HCT116 (cell line): ENCODE measurements at regions not wholly inside any gene's neighbourhood (a gene's known extent, or its start where the extent isn't known, plus 50 kb on each side); places are given as distances from the start of the nearest gene placed in this dataset.

ENCODE experiments used
- ATAC-seq: fragments of 200-7000 bp; cut with Tn5 transposase; 2 replicates; pipeline ENCODE4 v1.9.1; 2020; ENCODE audit warnings: mild to moderate bottlenecking, moderate library complexity
- BruUV-seq: library from RNA; stranded (reverse); fragments of 400-500 nt; replicated peaks from 2 replicates; lab custom pipeline; 2021; lab: Mats Ljungman, UMichigan
- CTCF ChIA-PET: fragments of 300-600 bp; sonication (Branson Sonifier 250); formaldehyde crosslinking; loops from one replicate; lab custom pipeline; 2021; ENCODE audit warnings: antibody characterized with exemption; lab: Charles Lee
- POLR2A ChIA-PET: fragments of 300-600, 350-600 bp; sonication (Branson Sonifier 250); formaldehyde crosslinking; loops from one replicate; lab custom pipeline; 2021; ENCODE audit warnings: antibody characterized with exemption; lab: Charles Lee
- RAD21 ChIA-PET, 2 experiments: fragments of 300-600 bp; sonication (Branson Sonifier 250); formaldehyde crosslinking; loops; one replicate each; lab custom pipeline; 2023; ENCODE audit warnings: low total read pairs in 2 of 2; ENCODE audit not compliant: uncharacterized antibody in 2 of 2, unreplicated experiment in 2 of 2, low non-redundant PET in 1 of 2; lab: Charles Lee
- DNase-seq: peaks from one replicate; pipeline ENCODE4 v3.0.0-alpha.2; 2010; ENCODE audit warnings: low read depth, low spot score
- H2AFZ ChIP-seq: fragments of 200-600 bp; shearing (Covaris generic), sonication (generic); 2 replicates; pipeline ENCODE4 v1.6.1; 2017; ENCODE audit warnings: low read depth, mixed run types, mixed read lengths, antibody characterized with exemption, low read length; ENCODE audit not compliant: poor library complexity, severe bottlenecking
- H3K27ac ChIP-seq: 2 replicates; pipeline ENCODE4 v1.5.1; 2012; ENCODE audit warnings: low read depth, low read length
- H3K27me3 ChIP-seq: fragments of 200-600 bp; sonication (generic); 2 replicates; pipeline ENCODE4 v1.6.1; 2016; ENCODE audit warnings: mixed run types, low read length, mixed read lengths; ENCODE audit not compliant: insufficient read depth
- H3K36me3 ChIP-seq, 2 experiments: fragments of 200-500 bp in 1 of 2; fragments of 200-600 bp in 1 of 2; sonication (Bioruptor generic) in 1 of 2; sonication (generic) in 1 of 2; 2 replicates each; pipeline versions ENCODE4 v1.5.1 to v1.6.1; 2014 to 2016; ENCODE audit warnings: low read length in 2 of 2, inconsistent platforms in 1 of 2, mixed read lengths in 1 of 2, mixed run types in 1 of 2; ENCODE audit not compliant: insufficient read depth in 2 of 2, control insufficient read depth in 1 of 2
- H3K4me1 ChIP-seq, 2 experiments: fragments of 200-600 bp in 1 of 2; sonication (generic) in 1 of 2; 2 replicates each; pipeline versions ENCODE4 v1.5.1 to v1.6.1; 2012 to 2017; ENCODE audit warnings: low read length in 2 of 2, inconsistent platforms in 1 of 2, mild to moderate bottlenecking in 1 of 2, mixed read lengths in 1 of 2, mixed run types in 1 of 2, moderate library complexity in 1 of 2; ENCODE audit not compliant: insufficient read depth in 2 of 2, control insufficient read depth in 1 of 2
- H3K4me2 ChIP-seq: fragments of 200-600 bp; sonication (generic); 2 replicates; pipeline ENCODE4 v1.6.1; 2017; ENCODE audit warnings: mixed run types, low read length, mixed read lengths
- H3K4me3 ChIP-seq, 2 experiments: fragments of 200-600 bp in 1 of 2; sonication (generic) in 1 of 2; replicated peaks in 1 of 2; 2 replicates each; pipeline ENCODE4 v1.5.1; 2011 to 2016; ENCODE audit warnings: low read length in 2 of 2, control low read depth in 1 of 2, low read depth in 1 of 2, mild to moderate bottlenecking in 1 of 2, mixed read lengths in 1 of 2, mixed run types in 1 of 2
- H3K79me2 ChIP-seq: fragments of 200-600 bp; sonication (generic); 2 replicates; pipeline ENCODE4 v1.6.1; 2017; ENCODE audit warnings: mild to moderate bottlenecking, mixed run types, low read length, moderate library complexity, mixed read lengths; ENCODE audit not compliant: insufficient read depth
- H3K9ac ChIP-seq: fragments of 200-600 bp; sonication (generic); 2 replicates; pipeline ENCODE4 v1.6.1; 2016; ENCODE audit warnings: low read length, mixed read lengths
- H3K9me2 ChIP-seq: fragments of 200-600 bp; sonication (generic), shearing (Covaris generic); 2 replicates; pipeline ENCODE4 v1.6.1; 2017; ENCODE audit warnings: mixed run types, mild to moderate bottlenecking, moderate library complexity; ENCODE audit not compliant: insufficient read depth
- H3K9me3 ChIP-seq, 2 experiments: fragments of 200-500 bp in 1 of 2; fragments of 200-600 bp in 1 of 2; sonication (Bioruptor generic) in 1 of 2; sonication (generic) in 1 of 2; 2 replicates each; pipeline ENCODE4 v1.6.1; 2014 to 2017; ENCODE audit warnings: low read length in 2 of 2, mixed read lengths in 2 of 2, inconsistent platforms in 1 of 2, low read depth in 1 of 2, mild to moderate bottlenecking in 1 of 2, mixed run types in 1 of 2, moderate library complexity in 1 of 2; ENCODE audit not compliant: control insufficient read depth in 1 of 2, insufficient read depth in 1 of 2
- H4K20me1 ChIP-seq: fragments of 200-600 bp; sonication (generic), shearing (Covaris generic); 2 replicates; pipeline ENCODE4 v1.6.1; 2017; ENCODE audit warnings: mixed run types, mild to moderate bottlenecking, moderate library complexity; ENCODE audit not compliant: insufficient read depth
- CBX3 ChIP-seq: IDR thresholded peaks from 2 replicates; pipeline ENCODE4 v1.6.1; 2012; ENCODE audit warnings: low read depth
- ELF1 ChIP-seq: IDR thresholded peaks from 2 replicates; pipeline ENCODE4 v1.6.1; 2012; ENCODE audit warnings: low read depth, borderline replicate concordance
- FOSL1 ChIP-seq: IDR thresholded peaks from 2 replicates; pipeline ENCODE4 v1.6.1; 2012; ENCODE audit warnings: low read depth
- JUND ChIP-seq: IDR thresholded peaks from 2 replicates; pipeline ENCODE4 v1.6.1; 2012
- POLR2AphosphoS5 ChIP-seq: IDR thresholded peaks from 2 replicates; pipeline ENCODE4 v1.6.1; 2011; ENCODE audit warnings: mild to moderate bottlenecking, low read depth, low read length, moderate library complexity
- SIN3A ChIP-seq: IDR thresholded peaks from 2 replicates; pipeline ENCODE4 v1.6.1; 2012; ENCODE audit warnings: low read depth
- SP1 ChIP-seq: IDR thresholded peaks from 2 replicates; pipeline ENCODE4 v1.6.1; 2012; ENCODE audit warnings: low read depth
- SRF ChIP-seq: IDR thresholded peaks from 2 replicates; pipeline ENCODE4 v1.6.1; 2012; ENCODE audit warnings: low read depth
- TCF7L2 ChIP-seq: IDR thresholded peaks from 2 replicates; pipeline ENCODE4 v1.7.0; 2011; ENCODE audit warnings: borderline replicate concordance, inconsistent platforms; ENCODE audit not compliant: insufficient read depth, insufficient read length; ENCODE audit errors: extremely low read depth
- YY1 ChIP-seq: IDR thresholded peaks from 2 replicates; pipeline ENCODE4 v1.6.1; 2011; ENCODE audit warnings: low read length, low read depth, moderate library complexity, mild to moderate bottlenecking; ENCODE audit not compliant: insufficient replicate concordance; ENCODE audit errors: extremely low read depth
- intact Hi-C: fragments of 100-400 bp; cut with micrococcal nuclease; formaldehyde crosslinking; loops from 2 replicates; pipeline ENCODE4 v1.10.0; 2022
- TF ChIP-seq, protein P1 (sequence below): IDR thresholded peaks from 2 replicates; pipeline ENCODE4 v1.6.1; 2012
- TF ChIP-seq, protein P2 (sequence below): IDR thresholded peaks from 2 replicates; pipeline ENCODE4 v1.6.1; 2012; ENCODE audit warnings: low read depth
- TF ChIP-seq, protein P3 (sequence below): IDR thresholded peaks from 2 replicates; pipeline ENCODE4 v1.6.1; 2012
- TF ChIP-seq, protein P4 (sequence below), 3 experiments: fragments of 200-600 bp in 1 of 3; sonication (generic) in 1 of 3; IDR thresholded peaks in 2 of 3; conservative IDR thresholded peaks in 1 of 3; 2 replicates each; pipeline ENCODE4 v1.5.1; 2012 to 2017; ENCODE audit warnings: low read depth in 2 of 3, low read length in 2 of 3, antibody characterized with exemption in 1 of 3, borderline replicate concordance in 1 of 3, control low read depth in 1 of 3, mild to moderate bottlenecking in 1 of 3, mixed read lengths in 1 of 3, mixed run types in 1 of 3, moderate library complexity in 1 of 3; ENCODE audit not compliant: insufficient read depth in 1 of 3

DNA sequence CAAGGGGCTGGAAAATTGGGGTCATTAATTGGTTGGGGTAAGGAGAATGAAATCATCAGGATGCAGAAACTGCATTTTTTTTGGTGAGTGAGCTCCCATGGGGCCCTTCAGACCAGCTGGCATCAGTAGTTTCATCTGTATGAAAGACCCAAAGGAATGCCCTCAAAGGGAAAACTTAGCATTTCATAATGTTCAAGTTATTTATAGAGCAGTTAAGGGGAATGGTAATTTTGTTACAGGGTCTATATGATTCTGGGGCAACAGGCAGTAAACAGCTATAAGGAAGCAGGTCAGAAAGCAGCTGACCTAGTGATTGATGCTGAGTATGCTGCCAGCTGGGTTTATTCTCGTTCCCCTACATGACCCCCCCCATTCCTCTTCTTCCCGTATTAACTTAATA, 448.9 kb downstream of the OCA2 start:
- Histone ChIP-seq H3K9me2 (no peaks in the 10 kb centered on the region), H4K20me1 (no peaks in the 10 kb centered on the region), H3K4me1 (no peaks in the 10 kb centered on the region), H3K9me3 (peaks cover 14 to 17% of the 10 kb centered on the region in 2 experiments; a peak in 2 of 4 replicates), H3K4me3 (no peak overlapping the region), H3K4me2 (no peak overlapping the region), H3K9ac (no peak overlapping the region), H3K79me2 (no peaks in the 10 kb centered on the region), H2AFZ (no peak overlapping the region), H3K36me3 (no peaks in the 10 kb centered on the region), H3K27ac (no peak overlapping the region), H3K27me3 (no peaks in the 10 kb centered on the region)
- CTCF ChIA-PET = no interaction called here
- DNase-seq (no peak), ATAC-seq (no peak)
- no TSS peak for BruUV-seq
- POLR2A ChIA-PET = no interaction called here
- intact Hi-C loops = no loop called here
- TF ChIP-seq POLR2AphosphoS5 = no peak
- TF ChIP-seq SP1 = no peak
- no peak for TF ChIP-seq TCF7L2
- no peak for TF ChIP-seq YY1
- TF ChIP-seq ELF1 = no peak
- no peak for TF ChIP-seq FOSL1
- TF ChIP-seq, protein P1, sequence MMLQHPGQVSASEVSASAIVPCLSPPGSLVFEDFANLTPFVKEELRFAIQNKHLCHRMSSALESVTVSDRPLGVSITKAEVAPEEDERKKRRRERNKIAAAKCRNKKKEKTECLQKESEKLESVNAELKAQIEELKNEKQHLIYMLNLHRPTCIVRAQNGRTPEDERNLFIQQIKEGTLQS = no peak
- TF ChIP-seq, protein P2, sequence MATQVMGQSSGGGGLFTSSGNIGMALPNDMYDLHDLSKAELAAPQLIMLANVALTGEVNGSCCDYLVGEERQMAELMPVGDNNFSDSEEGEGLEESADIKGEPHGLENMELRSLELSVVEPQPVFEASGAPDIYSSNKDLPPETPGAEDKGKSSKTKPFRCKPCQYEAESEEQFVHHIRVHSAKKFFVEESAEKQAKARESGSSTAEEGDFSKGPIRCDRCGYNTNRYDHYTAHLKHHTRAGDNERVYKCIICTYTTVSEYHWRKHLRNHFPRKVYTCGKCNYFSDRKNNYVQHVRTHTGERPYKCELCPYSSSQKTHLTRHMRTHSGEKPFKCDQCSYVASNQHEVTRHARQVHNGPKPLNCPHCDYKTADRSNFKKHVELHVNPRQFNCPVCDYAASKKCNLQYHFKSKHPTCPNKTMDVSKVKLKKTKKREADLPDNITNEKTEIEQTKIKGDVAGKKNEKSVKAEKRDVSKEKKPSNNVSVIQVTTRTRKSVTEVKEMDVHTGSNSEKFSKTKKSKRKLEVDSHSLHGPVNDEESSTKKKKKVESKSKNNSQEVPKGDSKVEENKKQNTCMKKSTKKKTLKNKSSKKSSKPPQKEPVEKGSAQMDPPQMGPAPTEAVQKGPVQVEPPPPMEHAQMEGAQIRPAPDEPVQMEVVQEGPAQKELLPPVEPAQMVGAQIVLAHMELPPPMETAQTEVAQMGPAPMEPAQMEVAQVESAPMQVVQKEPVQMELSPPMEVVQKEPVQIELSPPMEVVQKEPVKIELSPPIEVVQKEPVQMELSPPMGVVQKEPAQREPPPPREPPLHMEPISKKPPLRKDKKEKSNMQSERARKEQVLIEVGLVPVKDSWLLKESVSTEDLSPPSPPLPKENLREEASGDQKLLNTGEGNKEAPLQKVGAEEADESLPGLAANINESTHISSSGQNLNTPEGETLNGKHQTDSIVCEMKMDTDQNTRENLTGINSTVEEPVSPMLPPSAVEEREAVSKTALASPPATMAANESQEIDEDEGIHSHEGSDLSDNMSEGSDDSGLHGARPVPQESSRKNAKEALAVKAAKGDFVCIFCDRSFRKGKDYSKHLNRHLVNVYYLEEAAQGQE = no peak
- no peak for TF ChIP-seq SIN3A
- TF ChIP-seq, protein P3, sequence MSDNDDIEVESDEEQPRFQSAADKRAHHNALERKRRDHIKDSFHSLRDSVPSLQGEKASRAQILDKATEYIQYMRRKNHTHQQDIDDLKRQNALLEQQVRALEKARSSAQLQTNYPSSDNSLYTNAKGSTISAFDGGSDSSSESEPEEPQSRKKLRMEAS = no peak
- no peak for TF ChIP-seq JUND
- TF ChIP-seq SRF = no peak
- TF ChIP-seq, protein P4, sequence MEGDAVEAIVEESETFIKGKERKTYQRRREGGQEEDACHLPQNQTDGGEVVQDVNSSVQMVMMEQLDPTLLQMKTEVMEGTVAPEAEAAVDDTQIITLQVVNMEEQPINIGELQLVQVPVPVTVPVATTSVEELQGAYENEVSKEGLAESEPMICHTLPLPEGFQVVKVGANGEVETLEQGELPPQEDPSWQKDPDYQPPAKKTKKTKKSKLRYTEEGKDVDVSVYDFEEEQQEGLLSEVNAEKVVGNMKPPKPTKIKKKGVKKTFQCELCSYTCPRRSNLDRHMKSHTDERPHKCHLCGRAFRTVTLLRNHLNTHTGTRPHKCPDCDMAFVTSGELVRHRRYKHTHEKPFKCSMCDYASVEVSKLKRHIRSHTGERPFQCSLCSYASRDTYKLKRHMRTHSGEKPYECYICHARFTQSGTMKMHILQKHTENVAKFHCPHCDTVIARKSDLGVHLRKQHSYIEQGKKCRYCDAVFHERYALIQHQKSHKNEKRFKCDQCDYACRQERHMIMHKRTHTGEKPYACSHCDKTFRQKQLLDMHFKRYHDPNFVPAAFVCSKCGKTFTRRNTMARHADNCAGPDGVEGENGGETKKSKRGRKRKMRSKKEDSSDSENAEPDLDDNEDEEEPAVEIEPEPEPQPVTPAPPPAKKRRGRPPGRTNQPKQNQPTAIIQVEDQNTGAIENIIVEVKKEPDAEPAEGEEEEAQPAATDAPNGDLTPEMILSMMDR (IDR thresholded peaks at IDR 0.05 in 2 of 3, conservative IDR thresholded peaks at IDR 0.05 in 1 of 3; ENCODE audit: borderline replicate concordance in 1 of 3, insufficient read depth in 1 of 3, low read depth in 2 of 3, low read length in 2 of 3) = no peak
- no peak for TF ChIP-seq CBX3
- RAD21 ChIA-PET = no interaction called here
